HCT116 (cell line): ENCODE measurements at regions not wholly inside any gene's neighbourhood (a gene's known extent, or its start where the extent isn't known, plus 50 kb on each side); places are given as distances from the start of the nearest gene placed in this dataset.

ENCODE experiments used
- ATAC-seq: fragments of 200-7000 bp; cut with Tn5 transposase; 2 replicates; pipeline ENCODE4 v1.9.1; 2020; ENCODE audit warnings: mild to moderate bottlenecking, moderate library complexity
- BruUV-seq: library from RNA; stranded (reverse); fragments of 400-500 nt; replicated peaks from 2 replicates; lab custom pipeline; 2021; lab: Mats Ljungman, UMichigan
- CTCF ChIA-PET: fragments of 300-600 bp; sonication (Branson Sonifier 250); formaldehyde crosslinking; loops from one replicate; lab custom pipeline; 2021; ENCODE audit warnings: antibody characterized with exemption; lab: Charles Lee
- POLR2A ChIA-PET: fragments of 300-600, 350-600 bp; sonication (Branson Sonifier 250); formaldehyde crosslinking; loops from one replicate; lab custom pipeline; 2021; ENCODE audit warnings: antibody characterized with exemption; lab: Charles Lee
- RAD21 ChIA-PET, 2 experiments: fragments of 300-600 bp; sonication (Branson Sonifier 250); formaldehyde crosslinking; loops; one replicate each; lab custom pipeline; 2023; ENCODE audit warnings: low total read pairs in 2 of 2; ENCODE audit not compliant: uncharacterized antibody in 2 of 2, unreplicated experiment in 2 of 2, low non-redundant PET in 1 of 2; lab: Charles Lee
- DNase-seq: peaks from one replicate; pipeline ENCODE4 v3.0.0-alpha.2; 2010; ENCODE audit warnings: low read depth, low spot score
- H2AFZ ChIP-seq: fragments of 200-600 bp; shearing (Covaris generic), sonication (generic); 2 replicates; pipeline ENCODE4 v1.6.1; 2017; ENCODE audit warnings: low read depth, mixed run types, mixed read lengths, antibody characterized with exemption, low read length; ENCODE audit not compliant: poor library complexity, severe bottlenecking
- H3K27ac ChIP-seq: 2 replicates; pipeline ENCODE4 v1.5.1; 2012; ENCODE audit warnings: low read depth, low read length
- H3K27me3 ChIP-seq: fragments of 200-600 bp; sonication (generic); 2 replicates; pipeline ENCODE4 v1.6.1; 2016; ENCODE audit warnings: mixed run types, low read length, mixed read lengths; ENCODE audit not compliant: insufficient read depth
- H3K36me3 ChIP-seq, 2 experiments: fragments of 200-500 bp in 1 of 2; fragments of 200-600 bp in 1 of 2; sonication (Bioruptor generic) in 1 of 2; sonication (generic) in 1 of 2; 2 replicates each; pipeline versions ENCODE4 v1.5.1 to v1.6.1; 2014 to 2016; ENCODE audit warnings: low read length in 2 of 2, inconsistent platforms in 1 of 2, mixed read lengths in 1 of 2, mixed run types in 1 of 2; ENCODE audit not compliant: insufficient read depth in 2 of 2, control insufficient read depth in 1 of 2
- H3K4me1 ChIP-seq, 2 experiments: fragments of 200-600 bp in 1 of 2; sonication (generic) in 1 of 2; 2 replicates each; pipeline versions ENCODE4 v1.5.1 to v1.6.1; 2012 to 2017; ENCODE audit warnings: low read length in 2 of 2, inconsistent platforms in 1 of 2, mild to moderate bottlenecking in 1 of 2, mixed read lengths in 1 of 2, mixed run types in 1 of 2, moderate library complexity in 1 of 2; ENCODE audit not compliant: insufficient read depth in 2 of 2, control insufficient read depth in 1 of 2
- H3K4me2 ChIP-seq: fragments of 200-600 bp; sonication (generic); 2 replicates; pipeline ENCODE4 v1.6.1; 2017; ENCODE audit warnings: mixed run types, low read length, mixed read lengths
- H3K4me3 ChIP-seq, 2 experiments: fragments of 200-600 bp in 1 of 2; sonication (generic) in 1 of 2; replicated peaks in 1 of 2; 2 replicates each; pipeline ENCODE4 v1.5.1; 2011 to 2016; ENCODE audit warnings: low read length in 2 of 2, control low read depth in 1 of 2, low read depth in 1 of 2, mild to moderate bottlenecking in 1 of 2, mixed read lengths in 1 of 2, mixed run types in 1 of 2
- H3K79me2 ChIP-seq: fragments of 200-600 bp; sonication (generic); 2 replicates; pipeline ENCODE4 v1.6.1; 2017; ENCODE audit warnings: mild to moderate bottlenecking, mixed run types, low read length, moderate library complexity, mixed read lengths; ENCODE audit not compliant: insufficient read depth
- H3K9ac ChIP-seq: fragments of 200-600 bp; sonication (generic); 2 replicates; pipeline ENCODE4 v1.6.1; 2016; ENCODE audit warnings: low read length, mixed read lengths
- H3K9me2 ChIP-seq: fragments of 200-600 bp; sonication (generic), shearing (Covaris generic); 2 replicates; pipeline ENCODE4 v1.6.1; 2017; ENCODE audit warnings: mixed run types, mild to moderate bottlenecking, moderate library complexity; ENCODE audit not compliant: insufficient read depth
- H3K9me3 ChIP-seq, 2 experiments: fragments of 200-500 bp in 1 of 2; fragments of 200-600 bp in 1 of 2; sonication (Bioruptor generic) in 1 of 2; sonication (generic) in 1 of 2; 2 replicates each; pipeline ENCODE4 v1.6.1; 2014 to 2017; ENCODE audit warnings: low read length in 2 of 2, mixed read lengths in 2 of 2, inconsistent platforms in 1 of 2, low read depth in 1 of 2, mild to moderate bottlenecking in 1 of 2, mixed run types in 1 of 2, moderate library complexity in 1 of 2; ENCODE audit not compliant: control insufficient read depth in 1 of 2, insufficient read depth in 1 of 2
- H4K20me1 ChIP-seq: fragments of 200-600 bp; sonication (generic), shearing (Covaris generic); 2 replicates; pipeline ENCODE4 v1.6.1; 2017; ENCODE audit warnings: mixed run types, mild to moderate bottlenecking, moderate library complexity; ENCODE audit not compliant: insufficient read depth
- CBX3 ChIP-seq: IDR thresholded peaks from 2 replicates; pipeline ENCODE4 v1.6.1; 2012; ENCODE audit warnings: low read depth
- CTCF ChIP-seq, 3 experiments: fragments of 200-600 bp in 1 of 3; sonication (generic) in 1 of 3; IDR thresholded peaks in 2 of 3; conservative IDR thresholded peaks in 1 of 3; 2 replicates each; pipeline ENCODE4 v1.5.1; 2012 to 2017; ENCODE audit warnings: low read depth in 2 of 3, low read length in 2 of 3, antibody characterized with exemption in 1 of 3, borderline replicate concordance in 1 of 3, control low read depth in 1 of 3, mild to moderate bottlenecking in 1 of 3, mixed read lengths in 1 of 3, mixed run types in 1 of 3, moderate library complexity in 1 of 3; ENCODE audit not compliant: insufficient read depth in 1 of 3
- EGR1 ChIP-seq: IDR thresholded peaks from 2 replicates; pipeline ENCODE4 v1.6.1; 2012; ENCODE audit warnings: low read depth
- EZH2 ChIP-seq: fragments of 200-600 bp; sonication (generic); IDR thresholded peaks from 2 replicates; pipeline ENCODE4 v1.6.1; 2017; ENCODE audit warnings: antibody characterized with exemption, mixed run types
- FOSL1 ChIP-seq: IDR thresholded peaks from 2 replicates; pipeline ENCODE4 v1.6.1; 2012; ENCODE audit warnings: low read depth
- JUND ChIP-seq: IDR thresholded peaks from 2 replicates; pipeline ENCODE4 v1.6.1; 2012
- MAX ChIP-seq: IDR thresholded peaks from 2 replicates; pipeline ENCODE4 v1.6.1; 2012
- POLR2A ChIP-seq: IDR thresholded peaks from 2 replicates; pipeline ENCODE4 v1.7.0; 2011; ENCODE audit warnings: borderline replicate concordance; ENCODE audit not compliant: insufficient read depth, insufficient read length; ENCODE audit errors: extremely low read depth
- POLR2AphosphoS5 ChIP-seq: IDR thresholded peaks from 2 replicates; pipeline ENCODE4 v1.6.1; 2011; ENCODE audit warnings: mild to moderate bottlenecking, low read depth, low read length, moderate library complexity
- REST ChIP-seq: IDR thresholded peaks from 2 replicates; pipeline ENCODE4 v1.6.1; 2012; ENCODE audit warnings: low read depth
- SIN3A ChIP-seq: IDR thresholded peaks from 2 replicates; pipeline ENCODE4 v1.6.1; 2012; ENCODE audit warnings: low read depth
- SP1 ChIP-seq: IDR thresholded peaks from 2 replicates; pipeline ENCODE4 v1.6.1; 2012; ENCODE audit warnings: low read depth
- YY1 ChIP-seq: IDR thresholded peaks from 2 replicates; pipeline ENCODE4 v1.6.1; 2011; ENCODE audit warnings: low read length, low read depth, moderate library complexity, mild to moderate bottlenecking; ENCODE audit not compliant: insufficient replicate concordance; ENCODE audit errors: extremely low read depth
- intact Hi-C: fragments of 100-400 bp; cut with micrococcal nuclease; formaldehyde crosslinking; loops from 2 replicates; pipeline ENCODE4 v1.10.0; 2022

- ChIA-PET RAD21 (interaction anchor here in 1 of 2 experiments (0.6 kb wide), 1 partner anchor 140 kb away, joined by 3 read pairs; no protein-coding TSS in a partner anchor), CTCF (no interaction called here), POLR2A (no interaction called here)
- no TSS peak for BruUV-seq
- Histone ChIP-seq H3K9ac (no peak overlapping the region), H3K4me2 (no peak overlapping the region), H3K36me3 (no peaks in the 10 kb centered on the region), H3K79me2 (no peaks in the 10 kb centered on the region), H3K9me3 (no peaks in the 10 kb centered on the region), H2AFZ (no peak overlapping the region), H3K27ac (no peak overlapping the region), H3K4me3 (no peak overlapping the region), H3K9me2 (no peaks in the 10 kb centered on the region), H4K20me1 (no peaks in the 10 kb centered on the region), H3K27me3 (no peaks in the 10 kb centered on the region), H3K4me1 (no peaks in the 10 kb centered on the region)
- intact Hi-C loops = no loop called here
- ATAC-seq (no peak), DNase-seq (no peak)
- TF ChIP-seq SIN3A (no peak), SP1 (no peak), CBX3 (no peak), EGR1 (no peak), YY1 (no peak), CTCF (IDR thresholded peaks at IDR 0.05 in 2 of 3, conservative IDR thresholded peaks at IDR 0.05 in 1 of 3; ENCODE audit: borderline replicate concordance in 1 of 3, insufficient read depth in 1 of 3, low read depth in 2 of 3, low read length in 2 of 3) (no peak), FOSL1 (no peak), JUND (no peak), POLR2AphosphoS5 (no peak), MAX (no peak), POLR2A (no peak), REST (no peak), EZH2 (no peak)
Measured at GRCh38 chr1:170288155-170288554, 142.4 kb downstream of the NTMT2 start.
